IMR-90 (cell line): ENCODE measurements at regions not wholly inside any gene's neighbourhood (a gene's known extent, or its start where the extent isn't known, plus 50 kb on each side); places are given as distances from the start of the nearest gene placed in this dataset.

Experiments used
- ATAC-seq: fragments of 200-7000 bp; cut with Tn5 transposase; 2 replicates; pipeline ENCODE4 v1.9.1; 2020; ENCODE audit warnings: low read depth, mild to moderate bottlenecking, moderate library complexity
- BruUV-seq: library from RNA; stranded (reverse); fragments of 400-500 nt; replicated peaks from 2 replicates; lab custom pipeline; 2021; lab: Mats Ljungman, UMichigan
- CTCF ChIA-PET: fragments of 300-600 bp; formaldehyde crosslinking; extraction: SDS; loops from one replicate; lab custom pipeline; 2021; ENCODE audit warnings: antibody characterized with exemption; lab: Yijun Ruan, JAX
- POLR2A ChIA-PET: fragments of 300-600 bp; sonication (Branson Sonifier 250); formaldehyde crosslinking; loops from one replicate; lab custom pipeline; 2022; ENCODE audit warnings: antibody characterized with exemption; ENCODE audit not compliant: unreplicated experiment; lab: Charles Lee
- DNase-seq: peaks from one replicate; pipeline ENCODE4 v3.0.0; 2013
- H2AFZ ChIP-seq: replicated peaks from 2 replicates; pipeline ENCODE3; 2013; ENCODE audit warnings: low read length, mild to moderate bottlenecking; ENCODE audit not compliant: poor library complexity
- H2AK5ac ChIP-seq: 2 replicates; pipeline ENCODE4 v1.6.1; 2013; ENCODE audit warnings: low read depth, low read length, inconsistent platforms
- H2AK9ac ChIP-seq: replicated peaks from 2 replicates; pipeline ENCODE3; 2013; ENCODE audit warnings: mild to moderate bottlenecking, low read depth, low read length, moderate library complexity; ENCODE audit not compliant: poor library complexity
- H2BK120ac ChIP-seq: 2 replicates; pipeline ENCODE4 v1.6.1; 2013; ENCODE audit warnings: low read depth, low read length, inconsistent platforms
- H2BK15ac ChIP-seq: 3 replicates; pipeline ENCODE4 v1.6.1; 2013; ENCODE audit warnings: low read depth, low read length, inconsistent platforms
- H2BK20ac ChIP-seq: 2 replicates; pipeline ENCODE4 v1.6.1; 2013; ENCODE audit warnings: low read depth, mild to moderate bottlenecking, inconsistent platforms, low read length, moderate library complexity
- H2BK5ac ChIP-seq: 2 replicates; pipeline ENCODE4 v1.6.1; 2013; ENCODE audit warnings: mild to moderate bottlenecking, low read depth, low read length, inconsistent platforms; ENCODE audit not compliant: poor library complexity, severe bottlenecking
- H3K14ac ChIP-seq: replicated peaks from 2 replicates; pipeline ENCODE4 v1.6.1; 2013; ENCODE audit warnings: low read depth, low read length, inconsistent platforms
- H3K18ac ChIP-seq: 2 replicates; pipeline ENCODE4 v1.6.1; 2013; ENCODE audit warnings: low read depth, low read length, control low read depth
- H3K23ac ChIP-seq: 2 replicates; pipeline ENCODE4 v1.6.1; 2013; ENCODE audit warnings: low read depth, low read length, inconsistent platforms
- H3K27ac ChIP-seq: 2 replicates; pipeline ENCODE4 v1.5.1; 2013; ENCODE audit warnings: mild to moderate bottlenecking, control low read depth, low read length; ENCODE audit not compliant: insufficient read depth
- H3K27me3 ChIP-seq: 2 replicates; pipeline ENCODE4 v1.6.1; 2013; ENCODE audit warnings: low read length; ENCODE audit not compliant: control insufficient read depth, insufficient read depth
- H3K36me3 ChIP-seq: 2 replicates; pipeline ENCODE4 v1.6.1; 2013; ENCODE audit warnings: low read length, mixed read lengths; ENCODE audit not compliant: control insufficient read depth, insufficient read depth
- H3K4ac ChIP-seq: 2 replicates; pipeline ENCODE4 v1.6.1; 2013; ENCODE audit warnings: low read depth, low read length, inconsistent platforms
- H3K4me1 ChIP-seq: 2 replicates; pipeline ENCODE4 v1.6.1; 2013; ENCODE audit warnings: low read length, mixed read lengths; ENCODE audit not compliant: control insufficient read depth, insufficient read depth
- H3K4me2 ChIP-seq: 2 replicates; pipeline ENCODE4 v1.6.1; 2013; ENCODE audit warnings: low read depth, mild to moderate bottlenecking, control low read depth, low read length, moderate library complexity
- H3K4me3 ChIP-seq: 2 replicates; pipeline ENCODE4 v1.5.1; 2013; ENCODE audit warnings: low read depth, mild to moderate bottlenecking, control low read depth, low read length, moderate library complexity; ENCODE audit not compliant: insufficient read depth
- H3K56ac ChIP-seq: 2 replicates; pipeline ENCODE4 v1.6.1; 2013; ENCODE audit warnings: low read length, inconsistent platforms; ENCODE audit not compliant: insufficient read depth; ENCODE audit errors: extremely low read depth
- H3K79me1 ChIP-seq, 2 experiments: 2 replicates each; pipeline ENCODE4 v1.6.1; 2013; ENCODE audit warnings: low read length in 2 of 2, inconsistent platforms in 1 of 2, low read depth in 1 of 2
- H3K9ac ChIP-seq: 2 replicates; pipeline ENCODE4 v1.6.1; 2013; ENCODE audit warnings: low read depth, low read length, control low read depth
- H3K9me1 ChIP-seq: 2 replicates; pipeline ENCODE4 v1.6.1; 2013; ENCODE audit warnings: low read length, inconsistent platforms; ENCODE audit not compliant: insufficient read depth
- H3K9me3 ChIP-seq: 2 replicates; pipeline ENCODE4 v1.6.1; 2013; ENCODE audit warnings: low read length; ENCODE audit not compliant: control insufficient read depth, insufficient read depth
- H4K20me1 ChIP-seq: 2 replicates; pipeline ENCODE4 v1.6.1; 2013; ENCODE audit warnings: low read length, inconsistent platforms; ENCODE audit not compliant: insufficient read depth
- H4K5ac ChIP-seq: 2 replicates; pipeline ENCODE4 v1.6.1; 2013; ENCODE audit warnings: mild to moderate bottlenecking, low read depth, low read length, control low read depth
- H4K8ac ChIP-seq, 2 experiments: 2 replicates each; pipeline ENCODE4 v1.6.1; 2013; ENCODE audit warnings: low read depth in 2 of 2, low read length in 2 of 2, control low read depth in 1 of 2, inconsistent platforms in 1 of 2
- H4K91ac ChIP-seq: 2 replicates; pipeline ENCODE4 v1.6.1; 2013; ENCODE audit warnings: low read depth, low read length, inconsistent platforms; ENCODE audit not compliant: insufficient read depth
- CEBPB ChIP-seq: IDR thresholded peaks from 2 replicates; pipeline ENCODE4 v1.6.1; 2012; ENCODE audit warnings: low read depth, low read length, improper control_type of control experiment
- CHD1 ChIP-seq: IDR thresholded peaks from 2 replicates; pipeline ENCODE4 v1.6.1; 2012; ENCODE audit warnings: low read depth, low read length, improper control_type of control experiment
- MAZ ChIP-seq: IDR thresholded peaks from 2 replicates; pipeline ENCODE4 v1.6.1; 2012; ENCODE audit warnings: low read depth, mild to moderate bottlenecking, low read length, improper control_type of control experiment, moderate library complexity, borderline replicate concordance
- NFE2L2 ChIP-seq: fragments of 150-350 bp; IDR thresholded peaks from 2 replicates; pipeline ENCODE4 v1.6.1; 2016; ENCODE audit warnings: low read depth, mild to moderate bottlenecking, low read length
- RCOR1 ChIP-seq: IDR thresholded peaks from 2 replicates; pipeline ENCODE4 v1.6.1; 2012; ENCODE audit warnings: mild to moderate bottlenecking, low read length, improper control_type of control experiment; ENCODE audit not compliant: insufficient replicate concordance
- RFX5 ChIP-seq: IDR thresholded peaks from 2 replicates; pipeline ENCODE4 v1.8.0; 2012; ENCODE audit warnings: low read depth, mild to moderate bottlenecking, low read length, moderate library complexity
- SMC3 ChIP-seq: fragments of 150-350 bp; IDR thresholded peaks from 2 replicates; pipeline ENCODE4 v1.6.1; 2016; ENCODE audit warnings: low read depth, mild to moderate bottlenecking, antibody characterized with exemption, low read length, moderate library complexity
- WGBS, 2 experiments: methylation state at CpG; one replicate each; pipeline versions ENCODE4 v1.1.5 to v1.1.7; 2013; ENCODE audit warnings: missing lambda C conversion rate in 2 of 2; ENCODE audit not compliant: insufficient read length in 1 of 2; ENCODE audit errors: extremely low coverage in 2 of 2; 5-methylcytosine and 5-hydroxymethylcytosine counted together
- dilution Hi-C: fragments of 300-500 bp; cut with HindIII; formaldehyde crosslinking; loops from one replicate; pipeline ENCODE4 v1.14.3; 2018; ENCODE audit warnings: low sequenced_read_pairs; ENCODE audit not compliant: unreplicated experiment
- in situ Hi-C: fragments of 300-500 bp; cut with MboI; formaldehyde crosslinking; loops from 3 replicates; pipeline ENCODE4 v1.14.3; 2019; ENCODE audit warnings: low sequenced_read_pairs, inconsistent platforms, mixed read lengths
- intact Hi-C: fragments of 100-400 bp; cut with micrococcal nuclease; formaldehyde crosslinking; loops from 2 replicates; pipeline ENCODE4 v1.10.0; 2022

GRCh38 chr6:74061201-74061600 lies 365.2 kb downstream of the CD109 start:
- ChIA-PET CTCF (no interaction called here), POLR2A (no interaction called here)
- Histone ChIP-seq H3K27ac (no peak overlapping the region), H3K14ac (no peak overlapping the region), H2BK5ac (no peak overlapping the region), H3K23ac (no peak overlapping the region), H2BK120ac (no peak overlapping the region), H3K56ac (no peak overlapping the region), H3K36me3 (no peaks in the 10 kb centered on the region), H4K5ac (no peak overlapping the region), H4K20me1 (no peaks in the 10 kb centered on the region), H3K79me1 (no peaks in the 10 kb centered on the region), H3K9me1 (no peaks in the 10 kb centered on the region), H3K9ac (no peak overlapping the region), H2AFZ (no peak overlapping the region), H3K4me3 (no peak overlapping the region), H2BK20ac (no peak overlapping the region), H2AK9ac (no peak overlapping the region), H3K4ac (no peak overlapping the region), H3K18ac (no peak overlapping the region), H3K9me3 (no peaks in the 10 kb centered on the region), H3K4me2 (no peak overlapping the region), H4K91ac (no peak overlapping the region), H2BK15ac (no peak overlapping the region), H3K27me3 (no peaks in the 10 kb centered on the region), H3K4me1 (peaks cover 2% of the 10 kb centered on the region; the same call in 1 of the 2 replicates), H4K8ac (no peak overlapping the region), H2AK5ac (no peak overlapping the region)
- no CpG with 5 or more reads among the region's 1 CpG for WGBS, 2 experiments
- dilution Hi-C loops (no loop called here), in situ Hi-C loops (no loop called here), intact Hi-C loops (no loop called here)
- no peak for TF ChIP-seq NFE2L2
- no peak for TF ChIP-seq MAZ
- TF ChIP-seq RCOR1: no peak
- no peak for TF ChIP-seq RFX5
- no peak for TF ChIP-seq CEBPB
- TF ChIP-seq SMC3: no peak
- TF ChIP-seq CHD1: no peak
- ATAC-seq: no peak
- DNase-seq: no peak
- no TSS peak for BruUV-seq
